ENCODE measurements at regions not wholly inside any gene's neighbourhood (a gene's known extent, or its start where the extent isn't known, plus 50 kb on each side); places are given as distances from the start of the nearest gene placed in this dataset.

- no peak for DNase-seq (ENCODE audit: insufficient read length, low spot score)
These were observed 140.3 kb downstream of the ARL6IP6 start for GRCh38 chr2:152858594-152859265.

GRCh38 chr2:152846697-152847470, 128.5 kb downstream of the ARL6IP6 start:
- no peak for FAIRE-seq

More at GRCh38 chr2:152858594-152859265, 140.3 kb downstream of the ARL6IP6 start:
- FAIRE-seq: no peak
- TF ChIP-seq CTCF (IDR thresholded peaks at IDR 0.05; ENCODE audit: insufficient read depth, missing control alignments): no peak

GRCh38 chr2:152835674-152836073, 117.3 kb downstream of the ARL6IP6 start:
- TF ChIP-seq CTCF (IDR thresholded peaks at IDR 0.05; ENCODE audit: insufficient read depth, missing control alignments): no peak
- DNase-seq (ENCODE audit: insufficient read length, low spot score) (no peak), FAIRE-seq (no peak)

More at GRCh38 chr2:152846697-152847470, 128.5 kb downstream of the ARL6IP6 start:
- TF ChIP-seq CTCF (IDR thresholded peaks at IDR 0.05; ENCODE audit: insufficient read depth, missing control alignments): no peak
- no peak for DNase-seq (ENCODE audit: insufficient read length, low spot score)

DNA sequence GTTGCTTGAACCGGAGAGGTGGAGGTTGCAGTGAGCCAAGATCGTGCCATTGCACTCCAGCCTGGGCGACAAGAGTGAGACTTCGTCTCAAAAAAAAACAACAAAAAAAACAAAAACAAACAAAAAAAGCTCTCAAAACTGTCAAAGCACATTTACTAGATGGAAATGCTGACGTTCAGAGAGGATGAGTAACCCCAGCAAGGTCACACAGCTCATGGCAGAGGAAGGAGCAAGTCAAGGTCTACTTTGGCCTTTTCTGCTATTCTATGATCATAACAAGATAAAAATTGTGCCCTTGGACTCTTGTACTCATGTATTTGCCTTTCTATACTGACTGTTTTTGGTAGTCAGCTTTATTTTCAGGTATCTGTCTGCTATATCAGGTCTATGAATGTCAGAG, 109.5 kb downstream of the ARL6IP6 start:
- no peak for TF ChIP-seq CTCF (IDR thresholded peaks at IDR 0.05; ENCODE audit: insufficient read depth, missing control alignments)
- no peak for FAIRE-seq

GRCh38 chr2:152826581-152827279, 108.3 kb downstream of the ARL6IP6 start:
- DNase-seq (ENCODE audit: insufficient read length, low spot score) (no peak), FAIRE-seq (no peak)

More for the DNA sequence above, 109.5 kb downstream of the ARL6IP6 start:
- DNase-seq (ENCODE audit: insufficient read length, low spot score): no peak

DNA sequence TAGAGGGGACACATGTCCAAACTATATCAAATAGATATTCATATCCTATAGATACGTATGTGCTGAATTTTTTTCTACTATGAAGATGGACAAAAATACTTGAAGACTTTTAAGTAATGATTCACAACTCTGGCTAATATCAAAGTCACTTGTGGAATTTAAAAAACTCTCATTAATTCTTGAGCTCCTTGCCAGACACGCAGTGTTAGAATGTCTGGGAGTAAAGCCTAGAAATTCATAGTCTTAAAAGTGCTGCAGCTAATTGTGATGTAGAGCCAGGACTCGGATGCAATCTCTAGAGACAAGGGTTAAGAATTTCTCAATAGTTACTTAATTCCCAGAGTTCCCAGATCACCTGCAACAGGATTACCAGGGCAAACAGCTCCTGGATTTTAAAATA, 107.4 kb downstream of the ARL6IP6 start:
- TF ChIP-seq CTCF (IDR thresholded peaks at IDR 0.05; ENCODE audit: insufficient read depth, missing control alignments): no peak
- no peak for FAIRE-seq
- no peak for DNase-seq (ENCODE audit: insufficient read length, low spot score)

More at GRCh38 chr2:152826581-152827279, 108.3 kb downstream of the ARL6IP6 start:
- TF ChIP-seq CTCF (IDR thresholded peaks at IDR 0.05; ENCODE audit: insufficient read depth, missing control alignments): no peak
